ENCODE measurements at regions not wholly inside any gene's neighbourhood (a gene's known extent, or its start where the extent isn't known, plus 50 kb on each side); places are given as distances from the start of the nearest gene placed in this dataset.

DNA sequence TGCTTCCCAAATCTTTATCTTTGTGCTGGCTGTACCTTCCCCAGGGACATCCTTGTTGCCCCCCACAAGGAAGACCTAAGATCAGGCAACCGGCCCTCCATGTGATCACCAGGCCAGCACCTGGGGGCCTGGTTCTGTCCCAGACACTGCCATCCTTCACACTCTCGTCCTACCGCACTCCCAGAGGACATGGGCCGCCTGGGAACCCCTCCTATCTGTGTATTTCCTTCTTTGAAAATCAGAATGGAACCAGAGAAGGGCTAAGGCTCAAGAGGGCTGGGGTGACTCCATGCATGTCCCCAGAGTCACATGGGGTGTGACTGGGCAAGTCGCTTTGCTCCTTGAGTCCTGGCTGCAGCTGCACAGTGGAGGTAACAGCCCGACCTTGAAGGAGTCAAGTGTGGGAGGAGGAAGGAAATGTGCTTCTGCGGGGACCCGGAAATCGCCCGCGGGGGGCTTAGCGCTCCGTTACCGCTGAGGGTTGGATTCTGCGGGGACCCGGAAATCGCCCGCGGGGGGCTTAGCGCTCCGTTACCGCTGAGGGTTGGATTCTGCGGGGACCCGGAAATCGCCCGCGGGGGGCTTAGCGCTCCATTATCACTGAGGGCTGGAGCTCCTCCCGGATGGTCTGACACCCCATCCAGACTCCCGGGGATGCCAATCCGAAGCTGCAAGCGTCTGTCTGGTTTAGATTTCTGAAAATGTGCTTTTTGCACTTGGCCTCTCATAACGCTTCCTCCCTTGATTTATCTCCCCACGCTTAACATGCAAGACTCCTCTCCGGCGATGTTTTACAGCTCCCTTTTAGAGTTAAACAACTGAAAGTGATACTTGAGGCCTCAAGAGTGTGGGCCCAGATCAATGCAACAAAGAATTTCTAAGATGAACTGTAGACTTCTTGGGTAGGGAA is 278.9 kb downstream of the NPHP4 start:
- no peak for DNase-seq (ENCODE audit: low spot score)

DNA sequence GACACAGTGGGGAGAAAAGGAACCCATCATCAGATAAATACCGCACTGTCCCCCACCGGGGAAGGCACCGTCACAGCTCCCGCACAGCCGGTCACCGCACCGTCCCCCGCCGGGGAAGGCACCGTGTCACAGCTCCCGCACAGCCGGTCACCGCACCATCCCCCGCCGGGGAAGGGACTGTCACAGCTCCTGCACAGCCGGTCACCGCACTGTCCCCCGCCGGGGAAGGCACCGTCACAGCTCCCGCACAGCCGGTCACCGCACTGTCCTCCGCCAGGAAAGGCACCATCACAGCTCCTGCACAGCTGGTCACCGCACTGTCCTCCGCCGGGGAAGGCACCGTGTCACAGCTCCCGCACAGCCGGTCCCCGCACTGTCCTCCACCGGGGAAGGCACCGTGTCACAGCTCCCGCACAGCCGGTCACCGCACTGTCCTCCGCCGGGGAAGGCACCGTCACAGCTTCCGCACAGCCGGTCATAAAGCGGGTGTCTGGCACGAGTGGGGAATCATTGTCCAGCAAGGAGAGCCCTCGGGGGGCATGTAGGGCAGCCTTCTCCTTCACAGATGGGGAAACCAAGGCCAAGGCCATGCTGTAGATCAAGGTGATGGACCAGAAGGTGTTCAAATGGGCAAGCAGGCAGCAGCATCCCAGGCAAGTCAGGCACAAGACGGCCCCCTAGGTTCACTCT is 280.1 kb downstream of the NPHP4 start:
- DNase-seq (ENCODE audit: low spot score) = no peak

DNA sequence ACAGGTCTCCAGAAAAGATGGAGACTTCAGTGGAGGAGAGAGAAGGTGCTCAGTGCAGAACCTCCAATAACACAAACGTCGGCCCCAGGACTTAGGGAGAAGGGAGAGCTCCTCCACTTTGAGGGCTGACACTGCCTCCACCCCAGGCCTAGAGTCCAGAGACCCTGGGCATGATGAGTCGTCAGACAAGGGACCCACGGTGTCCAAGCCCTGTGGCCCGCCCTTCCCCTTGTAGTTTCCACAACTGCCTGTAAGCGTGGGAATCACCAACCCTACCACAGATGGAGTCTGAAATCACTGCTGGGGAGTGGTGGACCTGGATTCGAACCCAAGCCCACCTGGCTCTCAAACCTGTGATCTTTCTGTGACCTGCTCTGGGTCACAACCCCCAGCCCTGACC is 281.1 kb downstream of the NPHP4 start:
- no peak for DNase-seq (ENCODE audit: low spot score)

DNA sequence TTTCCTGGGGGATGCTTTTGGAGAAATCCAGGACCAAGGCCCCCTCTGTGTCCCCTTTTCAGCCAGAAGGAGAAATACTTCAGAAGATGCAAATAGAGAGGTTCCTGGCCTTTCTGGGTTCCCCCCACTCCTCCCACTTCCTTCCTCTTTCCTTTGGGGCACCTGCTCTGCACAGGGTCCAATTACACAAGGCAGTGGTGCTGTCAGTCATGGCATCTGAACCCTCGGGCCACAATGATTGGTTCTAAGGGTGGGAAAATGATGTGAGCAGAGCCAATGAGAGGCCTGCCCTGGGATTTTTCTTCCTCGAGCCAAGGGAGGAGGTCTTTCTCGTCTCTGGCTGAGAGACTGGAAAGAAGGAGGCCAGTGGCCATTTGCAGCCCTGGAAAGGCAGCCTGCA is 282.2 kb downstream of the NPHP4 start:
- no peak for DNase-seq (ENCODE audit: low spot score)

DNA sequence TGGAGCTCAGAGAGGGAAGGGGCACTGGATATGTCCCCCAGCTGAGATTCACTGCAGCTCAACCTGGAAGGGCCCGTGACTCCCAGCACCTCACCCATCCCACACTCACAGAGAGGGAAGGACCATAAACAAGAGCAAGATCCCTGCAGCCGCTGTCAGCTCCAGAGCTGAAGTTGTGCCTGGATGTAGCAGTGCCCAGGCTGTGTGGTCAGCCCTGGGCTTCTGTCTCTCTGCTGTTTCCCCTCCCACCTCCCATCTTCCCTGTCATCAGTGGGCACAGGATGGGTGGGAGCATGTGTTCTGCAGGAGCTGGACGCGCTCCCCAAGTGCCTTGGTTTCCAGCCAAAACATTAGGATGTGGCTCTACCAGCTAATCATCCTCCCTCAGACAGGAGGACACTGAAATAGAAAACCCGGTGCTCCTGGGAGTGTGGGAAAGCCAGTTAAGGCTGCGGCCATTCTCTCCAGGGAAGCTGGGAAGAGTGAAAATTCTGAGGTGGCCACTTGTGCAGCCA is 282.7 kb downstream of the NPHP4 start:
- DNase-seq (ENCODE audit: low spot score) = no peak

DNA sequence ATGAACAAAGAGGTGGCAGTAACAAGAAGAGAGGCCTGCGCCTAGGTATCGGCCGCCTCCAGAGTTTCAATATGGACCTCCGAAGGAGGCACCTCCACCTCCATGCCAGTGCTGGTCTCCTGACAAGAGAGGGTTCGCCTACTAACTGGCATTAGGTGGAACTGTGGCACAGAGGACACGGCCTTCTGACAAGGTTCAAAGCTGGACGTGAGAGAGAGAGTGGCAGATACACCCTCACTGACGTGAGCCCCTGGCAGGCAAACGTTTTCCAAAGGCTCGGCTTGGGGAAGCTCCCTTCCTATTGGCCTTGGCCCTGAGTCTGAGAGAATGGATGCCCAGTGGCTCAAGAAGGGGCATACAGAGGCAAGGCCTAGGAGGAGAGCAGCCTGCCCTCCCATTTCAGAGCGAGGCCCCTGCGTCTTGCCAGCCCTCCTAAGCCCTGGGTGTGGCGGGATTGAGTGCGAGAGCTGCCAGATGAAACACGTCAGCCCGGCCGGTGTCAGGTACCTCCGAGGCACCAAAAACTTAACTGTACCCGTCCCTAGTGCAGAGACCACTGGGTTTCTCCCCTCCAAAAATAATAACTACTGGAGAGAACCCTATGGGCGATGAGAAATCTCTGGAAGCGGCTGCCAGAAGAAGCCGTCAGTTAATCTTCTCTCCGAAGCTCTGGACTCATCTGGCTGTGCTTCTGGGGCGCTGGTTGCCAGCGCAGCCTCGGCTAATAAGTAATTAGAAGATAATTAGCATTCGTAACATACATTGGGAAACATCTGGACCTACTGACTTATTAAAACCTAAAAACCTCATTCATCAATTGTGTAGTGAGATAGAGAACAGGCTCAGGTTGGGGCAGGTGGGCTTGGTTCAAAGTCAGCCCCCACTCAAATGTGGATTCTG is 283.6 kb downstream of the NPHP4 start:
- no peak for DNase-seq (ENCODE audit: low spot score)

DNA sequence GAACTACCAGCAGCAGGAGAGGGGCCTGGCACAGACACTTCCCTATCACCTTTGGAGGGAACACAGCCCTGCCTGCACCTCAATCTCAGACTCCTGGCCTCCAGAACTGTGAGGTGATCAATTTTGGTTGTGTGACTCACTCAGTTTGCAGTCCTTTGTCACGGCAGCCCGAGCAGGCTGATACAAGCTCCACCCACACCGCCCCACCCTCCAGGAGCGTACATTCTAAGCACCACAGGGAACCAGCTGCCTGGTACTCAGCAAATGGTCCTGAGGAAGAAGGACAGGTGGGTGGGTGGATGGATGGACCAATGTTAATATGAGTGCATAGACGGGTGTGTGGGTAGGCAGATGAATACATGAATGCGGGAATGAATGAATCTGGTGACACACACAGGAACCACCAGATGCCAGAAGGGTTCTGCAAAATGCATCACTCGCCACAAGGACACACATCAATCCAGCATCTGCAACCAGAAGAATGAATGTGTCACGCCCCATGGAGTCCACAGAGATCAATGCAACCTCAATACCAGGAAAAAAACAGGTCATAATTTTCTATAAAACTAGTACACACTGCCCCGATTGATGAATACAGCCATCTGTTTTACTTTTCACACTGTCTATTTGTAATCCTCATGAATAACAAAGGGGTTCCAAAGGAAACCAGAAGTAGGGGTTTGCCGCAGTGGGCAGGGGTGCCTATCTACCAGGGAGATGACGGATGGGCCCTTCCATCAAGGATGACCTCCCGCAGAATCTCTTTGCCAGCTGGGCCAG is 284.5 kb downstream of the NPHP4 start:
- no peak for DNase-seq (ENCODE audit: low spot score)

DNA sequence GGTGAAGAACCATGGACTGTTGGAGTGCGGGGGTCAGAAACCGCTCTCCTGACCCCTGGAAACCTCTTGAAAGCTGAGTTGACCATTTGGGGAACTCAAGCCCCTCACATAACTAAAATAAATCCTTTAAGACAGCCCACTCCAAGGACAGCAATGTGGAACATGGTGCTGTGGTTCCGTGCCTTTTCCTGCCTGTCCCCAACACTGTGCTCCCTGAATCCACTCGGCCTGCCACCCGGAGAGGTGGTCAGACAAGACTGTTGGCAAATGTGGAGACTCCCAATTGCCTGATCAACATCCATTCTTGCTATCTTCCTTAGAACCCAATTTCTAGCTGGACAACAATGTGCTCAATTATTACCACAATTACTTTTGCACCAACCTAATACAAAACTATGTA is 286.0 kb downstream of the NPHP4 start:
- DNase-seq (ENCODE audit: low spot score) = no peak

DNA sequence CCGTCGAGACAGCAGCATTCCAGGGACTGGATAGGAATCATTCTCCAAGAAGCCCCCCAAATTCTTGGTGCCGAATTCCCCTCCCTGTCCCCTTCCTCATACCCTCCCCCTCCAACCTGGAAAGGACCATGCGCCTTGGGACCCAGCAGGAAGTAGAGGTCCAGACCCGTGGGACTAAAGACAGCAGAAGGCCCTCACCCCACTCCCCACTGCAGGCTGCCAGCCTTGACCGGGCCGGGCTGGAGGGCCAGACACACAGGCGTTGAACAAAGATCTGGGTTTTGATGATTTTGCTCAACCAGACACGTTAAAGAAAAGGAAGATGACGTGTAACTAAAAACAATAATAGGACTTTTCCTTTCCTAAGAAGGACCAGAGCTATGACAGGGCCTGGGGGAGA is 286.5 kb downstream of the NPHP4 start:
- DNase-seq (ENCODE audit: low spot score) = no peak

DNA sequence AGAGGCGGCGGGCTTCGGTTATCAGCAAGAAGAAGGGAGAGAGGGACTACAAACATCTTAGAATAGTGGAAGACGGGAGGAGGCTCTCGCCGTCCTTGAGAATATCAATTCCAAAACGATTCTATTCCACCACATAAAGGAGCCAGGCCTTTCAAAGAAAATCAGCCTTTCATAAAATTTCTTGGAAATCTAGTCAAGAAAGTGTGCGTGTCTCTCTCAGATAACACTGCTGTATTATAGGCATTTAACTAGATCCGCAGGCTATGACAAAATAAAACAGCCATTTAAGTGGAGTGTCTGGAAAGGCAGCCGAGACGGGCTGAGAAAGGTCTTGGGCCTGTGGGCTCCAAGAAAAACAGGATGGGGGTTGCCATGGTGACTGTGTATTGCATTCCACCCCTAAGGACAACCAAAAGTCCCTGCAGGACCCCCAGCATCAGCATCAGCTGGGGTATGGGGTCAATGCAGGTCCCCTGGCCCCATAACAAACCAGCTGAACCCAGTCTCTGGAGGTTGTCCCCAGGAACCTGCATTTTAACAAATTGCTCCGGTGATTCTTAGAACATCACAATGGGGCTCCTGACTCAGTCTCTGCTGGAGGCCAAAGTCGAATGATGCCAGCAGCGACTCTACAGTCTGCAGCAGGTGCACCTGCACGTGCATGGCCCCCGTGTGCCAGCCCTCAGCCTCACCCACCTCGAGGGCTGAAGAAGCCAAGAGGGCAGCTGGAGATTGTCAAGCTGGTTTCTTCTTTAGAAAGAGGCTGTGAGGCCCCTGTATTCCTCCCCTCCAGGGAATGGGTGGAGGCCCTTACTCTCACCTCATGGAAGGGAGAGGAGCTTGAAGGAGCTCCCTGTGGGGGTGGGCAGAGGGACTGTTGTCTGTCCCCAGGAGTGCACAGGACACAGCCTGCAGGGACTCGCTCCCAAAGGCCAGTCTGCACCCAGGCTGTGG is 287.4 kb downstream of the NPHP4 start:
- DNase-seq (ENCODE audit: low spot score) = no peak

DNA sequence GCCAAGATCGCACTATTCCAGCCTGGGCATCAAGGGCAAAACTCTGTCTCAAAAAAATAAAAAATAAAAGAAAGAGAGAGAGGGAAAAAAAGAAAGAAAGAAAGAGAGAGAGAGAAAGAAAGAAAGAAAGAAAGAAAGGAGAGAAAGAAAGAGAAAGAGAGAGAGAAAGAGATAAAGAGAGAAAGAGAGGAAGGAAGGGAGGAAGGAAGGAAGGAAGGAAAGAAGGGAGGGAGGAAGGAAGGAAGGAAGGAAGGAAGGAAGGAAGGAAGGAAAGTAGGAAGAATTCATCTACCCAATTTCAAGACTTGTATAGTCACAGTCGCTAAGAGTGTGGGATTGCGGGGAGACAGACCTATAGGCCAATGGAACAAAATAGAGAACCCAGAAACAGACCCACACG is 290.6 kb downstream of the NPHP4 start:
- no peak for DNase-seq (ENCODE audit: low spot score)

DNA sequence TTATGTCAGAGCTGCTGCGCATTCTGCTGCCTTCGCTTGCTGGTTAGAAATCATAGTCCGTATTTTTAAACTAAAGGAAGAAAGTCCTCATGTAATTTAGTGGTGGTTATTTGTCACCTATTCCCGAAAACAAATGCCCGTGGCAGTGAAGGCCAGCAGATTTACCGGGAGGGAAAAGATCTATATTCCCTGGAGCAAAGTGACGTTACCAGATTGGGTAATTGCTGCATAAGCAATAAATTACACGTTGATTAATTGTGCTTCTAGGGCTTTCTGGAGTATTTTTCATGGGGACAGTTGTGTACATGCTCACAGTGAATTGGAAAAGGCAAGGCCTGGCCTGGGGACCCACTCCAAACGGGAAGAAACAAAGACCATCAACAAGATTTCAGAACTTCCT is 298.7 kb downstream of the NPHP4 start:
- DNase-seq (ENCODE audit: low spot score) = no peak

DNA sequence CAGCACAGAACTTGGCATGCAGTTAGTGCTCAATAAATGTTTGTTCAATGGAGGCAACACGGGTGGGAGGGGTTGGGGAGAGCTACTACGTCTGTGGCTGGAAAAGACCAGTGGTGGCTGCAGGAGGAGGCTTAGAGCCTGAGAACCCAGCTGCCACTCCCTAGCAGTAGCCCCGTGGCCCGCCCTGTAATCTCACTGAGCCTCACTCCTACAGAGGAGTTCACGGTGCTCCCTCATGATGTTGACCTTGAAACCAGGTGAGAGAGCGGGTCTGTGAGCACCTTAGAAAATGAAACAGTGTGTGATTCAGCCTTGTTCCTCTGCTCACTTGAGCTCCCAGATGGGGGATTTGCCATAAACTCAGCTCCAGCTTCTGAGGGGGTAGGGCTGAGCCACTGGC is 299.6 kb downstream of the NPHP4 start:
- no peak for DNase-seq (ENCODE audit: low spot score)

DNA sequence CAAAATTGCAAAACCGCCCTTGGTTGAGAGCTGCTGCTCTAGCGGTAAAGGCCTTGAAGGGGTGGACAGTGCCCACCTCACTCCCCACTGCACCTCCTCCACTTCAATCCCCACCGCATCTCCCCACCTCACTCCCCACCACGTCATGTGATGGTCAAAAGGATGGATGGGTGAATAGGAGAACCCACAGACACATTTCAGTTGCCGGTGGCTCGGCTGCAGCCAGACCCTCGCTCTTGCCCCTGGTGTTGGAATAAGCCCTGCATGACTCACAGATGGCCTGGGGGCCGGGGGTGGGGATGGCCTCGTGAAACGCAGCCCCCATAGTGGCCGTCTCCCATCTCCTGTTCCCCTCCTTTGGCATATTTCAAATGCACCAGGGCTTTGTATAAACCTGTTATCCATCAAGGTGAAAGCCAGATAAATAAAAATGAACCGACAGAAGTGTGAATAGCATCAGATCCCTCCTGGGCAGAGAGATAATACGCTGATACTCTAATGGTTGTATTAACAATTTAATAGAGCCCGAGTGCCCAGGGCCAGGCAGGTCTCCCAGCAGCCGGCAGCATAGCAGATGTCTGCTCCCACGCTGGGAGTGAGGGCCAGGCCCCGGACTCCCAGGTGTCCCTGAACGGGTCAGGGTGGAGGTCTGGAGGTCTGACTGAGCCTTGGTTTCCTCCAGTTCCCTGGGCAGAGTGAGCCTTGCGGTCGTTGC is 300.3 kb downstream of the NPHP4 start:
- DNase-seq (ENCODE audit: low spot score) = no peak

DNA sequence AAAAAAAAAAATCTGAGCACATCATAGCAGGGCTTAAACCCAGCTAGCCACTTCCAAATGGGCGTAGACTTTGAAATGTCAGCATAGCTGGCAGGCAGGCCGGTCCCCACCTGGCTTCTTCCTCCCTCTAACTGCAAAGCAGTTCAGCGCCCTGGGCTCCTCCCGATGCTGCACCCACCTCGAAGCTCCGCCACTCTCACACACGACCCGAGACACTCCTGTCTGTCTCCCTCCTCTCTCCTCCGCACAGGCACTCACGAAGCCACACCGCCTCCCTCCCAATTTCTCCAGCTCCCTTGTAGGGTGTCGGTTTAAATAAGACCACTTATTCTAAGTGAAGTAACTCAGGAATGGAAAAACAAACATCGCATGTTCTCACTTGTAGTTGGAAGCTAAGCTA is 301.3 kb downstream of the NPHP4 start:
- no peak for DNase-seq (ENCODE audit: low spot score)

DNA sequence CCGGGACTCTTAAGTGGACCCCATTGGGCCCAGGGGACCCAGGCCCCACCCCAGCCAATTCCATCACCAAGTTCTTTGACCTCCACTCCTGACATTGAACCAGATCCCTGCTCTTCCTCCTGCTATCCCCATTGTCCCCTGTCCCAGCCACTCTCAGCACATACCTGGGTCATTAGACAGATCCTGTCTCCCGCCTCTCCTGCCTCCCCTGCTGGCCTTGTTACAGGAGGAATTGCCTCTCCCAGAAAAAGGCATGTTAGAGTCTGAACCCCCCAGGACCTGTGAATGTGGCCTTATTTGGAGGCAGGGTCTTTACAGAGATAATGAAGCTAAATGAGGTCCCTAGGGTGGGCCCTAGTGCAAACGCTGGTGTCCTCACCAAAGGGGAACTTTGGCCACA is 301.9 kb downstream of the NPHP4 start:
- DNase-seq (ENCODE audit: low spot score) = no peak

DNA sequence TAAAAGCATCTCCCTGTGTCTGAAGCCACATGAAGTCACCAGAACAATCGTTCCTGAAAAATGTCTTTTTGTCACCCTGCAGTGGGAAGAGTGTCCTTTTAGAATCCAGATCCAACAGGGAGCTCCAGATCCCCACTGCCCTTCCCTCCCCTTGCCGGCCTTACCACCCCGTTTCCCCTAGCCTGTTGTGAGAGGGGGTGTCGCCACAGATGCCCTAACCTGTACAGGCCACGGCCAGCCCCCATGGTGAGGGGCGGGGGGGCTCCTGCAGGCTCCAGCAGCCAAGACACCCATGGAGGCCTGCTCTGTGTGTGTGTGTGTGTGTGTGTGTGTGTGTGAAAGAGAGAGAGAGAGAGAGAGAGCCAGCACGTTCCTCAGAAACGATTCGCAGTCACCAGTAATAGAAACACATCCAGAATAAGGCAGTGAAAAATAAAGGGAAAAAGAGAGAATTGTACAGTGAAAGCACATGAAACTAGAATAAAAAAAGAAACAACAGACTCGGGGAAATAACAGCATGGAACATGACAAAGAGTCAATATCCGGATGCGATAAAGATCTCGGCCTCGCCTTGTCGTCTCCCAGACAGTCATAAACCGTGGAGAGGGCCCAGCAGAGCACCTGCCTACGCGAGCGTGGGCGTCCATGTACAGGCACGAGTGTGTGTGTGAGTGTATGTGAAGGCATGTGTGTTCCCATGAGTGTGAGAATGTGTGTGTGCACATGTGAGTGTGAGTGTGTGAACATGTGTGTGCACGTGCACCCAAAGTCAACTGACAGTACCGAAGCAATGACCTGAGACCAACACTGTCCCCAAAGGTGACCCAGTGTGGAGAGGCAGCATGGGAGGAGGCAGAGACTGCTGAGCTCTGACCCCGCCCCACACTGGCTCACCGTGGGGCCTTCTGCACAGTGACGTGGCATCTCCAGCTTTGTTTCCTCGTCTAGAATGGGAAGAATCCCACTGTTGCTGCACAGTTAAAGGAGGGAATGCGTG is 303.8 kb downstream of the NPHP4 start:
- DNase-seq (ENCODE audit: low spot score) = no peak

DNA sequence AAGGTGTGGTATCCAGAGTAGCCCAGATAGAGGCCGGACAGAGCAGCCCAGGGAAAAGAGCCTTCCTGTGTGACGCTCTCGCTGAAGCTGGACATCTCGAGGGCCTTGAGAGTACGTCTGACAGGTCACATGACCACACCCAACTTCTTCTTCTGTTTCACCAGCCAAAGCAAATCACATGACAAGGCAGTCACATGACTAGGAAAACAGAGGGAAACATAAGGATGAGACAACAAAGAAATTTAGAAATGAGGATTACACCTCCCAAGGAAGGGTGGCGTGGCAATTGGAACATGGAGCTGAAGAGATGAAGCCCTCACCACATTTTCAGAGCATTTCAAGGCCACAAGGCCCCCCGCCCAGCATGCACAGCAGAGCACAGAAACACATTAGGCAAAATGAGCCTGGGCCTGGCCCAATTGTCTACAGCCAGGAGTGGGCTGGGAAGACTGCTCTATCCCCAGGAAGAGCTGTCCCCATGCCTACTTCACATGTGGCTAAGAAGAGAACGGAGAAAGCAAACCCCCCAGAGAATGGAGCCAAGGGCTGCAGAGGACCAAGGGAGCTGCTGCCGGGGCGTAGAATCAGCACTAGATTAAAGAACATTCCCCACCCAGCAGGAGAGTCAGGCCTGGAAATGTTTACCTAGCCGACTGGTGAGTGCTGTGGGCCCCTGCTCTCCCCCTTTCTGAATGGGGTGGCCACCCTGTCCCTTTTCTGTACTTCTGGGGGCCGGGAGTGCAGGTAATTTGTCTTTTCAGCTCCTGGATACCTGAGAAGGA is 305.1 kb downstream of the NPHP4 start:
- no peak for DNase-seq (ENCODE audit: low spot score)

Measured in COLO829 (cell line).